COLO668 (cell line): ENCODE measurements at regions not wholly inside any gene's neighbourhood (a gene's known extent, or its start where the extent isn't known, plus 50 kb on each side); places are given as distances from the start of the nearest gene placed in this dataset.
A peak's percentile ranks its signal among the peaks of the same experiment; 100 is the strongest.

Experiments
- DNase-seq: peaks from one replicate; lab custom pipeline; 2025; ENCODE audit not compliant: unreplicated experiment; lab: John Stamatoyannopoulos, UW

- no peak for DNase-seq
These were observed 240.9 kb downstream of the ICOS start for GRCh38 chr2:204177251-204177976.

DNA sequence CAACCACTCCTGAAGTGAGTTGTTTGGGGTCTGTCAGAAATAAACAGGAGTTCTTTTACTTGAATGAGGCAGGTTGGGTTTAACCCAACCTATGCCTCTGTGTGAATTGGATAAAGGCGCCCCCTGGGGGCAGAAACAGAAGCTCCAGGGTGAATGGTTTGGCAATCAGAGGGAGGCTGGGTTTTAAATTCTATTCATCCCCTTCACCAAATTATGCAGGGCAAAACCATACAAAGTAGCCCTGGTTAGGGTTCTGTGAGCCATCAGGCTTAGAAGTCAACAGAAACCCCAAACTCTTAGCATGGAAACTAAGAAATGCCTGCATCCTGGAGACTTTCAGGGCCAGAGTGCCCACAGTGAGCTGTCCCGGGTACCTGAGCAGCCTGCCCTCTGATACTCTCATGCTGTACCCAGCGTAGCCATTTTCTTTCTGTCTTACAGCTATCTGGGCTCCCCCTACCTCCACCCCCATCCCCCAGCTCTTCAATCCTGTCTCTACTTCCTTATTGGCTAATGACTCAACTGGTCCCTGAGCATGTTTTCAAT lies 241.5 kb downstream of the ICOS start:
- peak; percentile 1 for DNase-seq

- no peak for DNase-seq
These were observed 244.1 kb downstream of the ICOS start for GRCh38 chr2:204180649-204181048.

DNA sequence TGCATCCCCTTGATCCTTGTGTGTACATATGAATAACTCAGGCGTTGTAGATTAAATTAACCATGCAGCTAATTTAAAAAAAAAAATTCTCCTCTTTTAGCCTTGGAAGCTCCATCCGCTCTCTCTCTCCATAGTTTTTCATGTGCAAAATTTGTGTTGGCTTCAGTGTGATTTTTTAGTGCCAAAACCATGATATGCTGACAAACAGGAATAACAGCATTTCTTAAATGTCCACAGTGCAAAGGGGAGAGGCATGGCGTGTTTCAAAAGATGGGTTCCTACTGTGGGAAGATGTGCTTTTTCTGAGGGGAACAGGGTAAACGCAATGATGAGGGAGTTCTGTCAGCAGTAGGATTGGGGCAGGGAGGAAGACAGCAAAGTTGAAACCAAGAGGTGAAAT lies 247.0 kb downstream of the ICOS start:
- DNase-seq = no peak

DNA sequence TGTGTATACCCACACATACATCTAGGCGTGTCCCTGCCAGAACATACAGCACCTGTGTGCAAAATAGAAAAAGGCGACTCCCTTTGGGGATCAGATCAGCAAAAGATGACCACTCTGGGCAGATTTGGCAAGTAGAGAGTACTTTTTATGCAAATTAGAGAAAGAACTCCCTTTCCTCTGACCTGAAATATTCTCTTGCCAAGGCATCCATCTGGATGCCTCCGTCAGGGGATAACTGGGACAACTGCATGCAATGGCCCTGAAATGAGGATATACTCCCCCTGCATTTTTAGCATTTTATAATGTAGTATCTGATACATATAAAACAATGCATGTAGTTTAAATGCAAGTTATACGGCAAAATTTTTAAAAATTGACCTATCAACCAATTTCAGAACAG lies 247.7 kb downstream of the ICOS start:
- no peak for DNase-seq

DNA sequence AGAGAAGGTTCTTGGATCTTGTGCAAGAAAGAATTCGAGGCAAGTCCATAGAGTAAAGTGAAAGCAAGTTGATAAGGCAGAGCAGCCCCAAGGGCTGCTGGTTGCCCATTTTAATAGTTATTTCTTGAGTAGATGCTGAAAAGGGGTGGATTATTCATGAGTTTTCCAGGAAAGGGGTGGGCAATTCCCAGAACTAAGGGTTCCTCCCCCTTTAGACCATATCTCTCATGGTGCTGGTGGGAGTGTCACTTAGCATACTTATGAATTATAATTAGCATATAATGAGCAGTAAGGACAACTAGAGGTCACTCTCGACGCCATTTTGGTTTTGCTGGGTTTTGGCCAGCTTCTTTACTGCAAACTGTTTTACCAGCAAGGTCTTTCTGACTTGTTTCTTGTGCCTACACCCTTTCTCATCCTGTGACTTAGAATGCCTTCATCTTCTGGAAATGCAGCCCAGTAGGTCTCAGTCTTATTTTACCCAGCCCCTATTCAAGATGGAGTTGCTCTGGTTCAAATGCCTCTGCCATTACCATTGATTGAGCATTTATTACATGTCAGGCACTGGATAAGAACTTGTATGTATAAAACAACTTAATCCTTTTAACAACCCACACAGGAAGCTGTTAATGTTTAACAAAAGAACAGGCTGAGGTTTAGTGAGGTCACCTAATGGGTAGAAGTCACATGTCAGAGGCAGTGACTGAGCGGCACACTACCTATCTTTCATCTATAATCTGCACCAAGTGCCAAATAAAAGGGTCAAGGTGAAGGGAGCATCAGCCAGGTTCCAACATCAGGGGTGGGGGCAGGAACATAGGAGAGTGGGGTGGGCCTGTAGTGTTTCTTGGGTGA lies 250.9 kb downstream of the ICOS start:
- DNase-seq = no peak

DNA sequence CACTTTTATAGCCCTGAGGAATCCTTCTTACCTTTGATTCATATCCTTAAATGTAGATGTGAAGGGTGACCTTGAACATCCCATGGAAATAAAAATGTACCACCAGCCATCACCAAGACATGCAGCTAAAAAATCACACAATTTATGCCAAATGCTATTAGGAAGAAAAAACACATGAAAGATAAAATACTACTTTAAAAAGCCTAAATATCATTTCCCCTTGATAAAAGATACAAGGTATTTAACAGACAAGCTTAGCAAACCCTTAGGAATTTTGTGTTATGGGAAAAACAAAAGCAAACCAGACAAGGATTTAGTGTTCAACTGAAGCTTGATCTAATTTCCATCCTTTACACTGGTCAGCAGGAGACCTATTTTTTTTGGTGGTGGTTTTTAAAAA lies 255.0 kb downstream of the ICOS start:
- DNase-seq = no peak

- no peak for DNase-seq
These were observed 258.9 kb downstream of the ICOS start for GRCh38 chr2:204195498-204195897.

DNA sequence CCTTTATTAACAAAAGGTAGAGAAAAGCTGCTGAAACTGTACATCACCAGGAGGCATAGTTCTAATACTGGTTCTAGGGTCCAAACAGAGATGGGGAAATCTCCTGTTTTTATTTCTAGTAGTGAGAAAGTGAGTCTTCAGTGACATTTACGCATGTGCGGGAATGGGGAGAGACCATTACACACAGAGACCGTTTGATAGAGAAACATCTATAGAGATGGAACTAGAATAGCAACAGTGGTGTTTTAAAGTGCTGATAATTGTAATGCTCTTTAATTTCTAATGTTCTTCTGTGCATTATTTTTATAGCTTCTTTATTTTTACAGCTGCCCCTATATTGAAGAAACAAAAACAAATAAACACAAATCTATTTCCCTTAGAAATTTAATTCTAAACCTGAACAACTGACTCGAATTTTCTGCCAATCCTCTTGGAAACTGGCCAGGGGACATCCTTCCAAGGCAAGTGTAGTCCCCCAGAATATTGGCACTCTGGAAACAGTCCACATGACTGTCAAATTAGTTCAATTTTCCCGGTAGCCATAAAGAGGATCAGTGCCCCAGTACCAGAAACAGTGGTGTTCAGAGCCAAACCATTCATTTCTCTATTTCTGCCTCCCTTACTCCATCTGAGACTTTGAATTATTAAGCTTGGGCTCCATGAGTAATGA lies 260.9 kb downstream of the ICOS start:
- DNase-seq = no peak

GRCh38 chr2:204199357-204199756 lies 262.8 kb downstream of the ICOS start:
- DNase-seq = no peak

DNA sequence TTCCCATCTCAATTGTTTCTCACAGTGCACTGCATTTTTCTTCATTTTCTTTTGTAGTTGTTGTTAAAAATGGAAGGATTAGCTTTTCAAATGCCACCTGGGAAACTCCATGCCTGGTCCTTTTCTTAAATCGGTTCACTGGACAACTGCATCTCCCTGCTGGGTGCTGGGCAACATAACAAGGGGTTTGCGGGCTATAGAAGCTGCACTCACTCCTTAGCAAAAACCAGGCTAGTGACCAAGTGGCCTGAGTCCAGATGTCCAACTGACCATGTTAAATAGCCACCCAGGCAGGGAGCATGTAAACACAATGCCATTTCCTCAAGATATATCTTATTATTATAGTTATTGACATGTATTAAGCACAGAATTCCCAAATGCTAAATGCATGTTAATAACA lies 264.9 kb downstream of the ICOS start:
- no peak for DNase-seq

DNA sequence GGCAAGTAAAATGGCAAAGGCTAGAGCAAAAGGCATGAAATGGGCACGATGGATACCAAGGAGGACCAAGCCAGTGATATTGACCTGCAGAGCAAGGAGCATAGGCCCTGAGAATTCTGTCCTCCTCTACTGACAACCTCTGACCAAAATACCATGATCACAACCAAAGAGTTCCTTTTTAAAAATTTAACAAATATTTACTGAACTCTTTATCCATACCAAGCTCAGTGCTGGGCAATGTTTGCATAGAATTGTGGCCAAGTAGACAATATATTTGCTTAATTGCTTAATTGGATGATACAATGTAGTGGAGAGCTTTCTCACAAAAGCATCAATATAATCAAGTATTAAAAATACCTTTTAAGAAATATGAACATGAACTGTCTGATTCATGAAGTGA lies 265.7 kb downstream of the ICOS start:
- DNase-seq = no peak

GRCh38 chr2:204203704-204204103 lies 267.1 kb downstream of the ICOS start:
- no peak for DNase-seq

DNA sequence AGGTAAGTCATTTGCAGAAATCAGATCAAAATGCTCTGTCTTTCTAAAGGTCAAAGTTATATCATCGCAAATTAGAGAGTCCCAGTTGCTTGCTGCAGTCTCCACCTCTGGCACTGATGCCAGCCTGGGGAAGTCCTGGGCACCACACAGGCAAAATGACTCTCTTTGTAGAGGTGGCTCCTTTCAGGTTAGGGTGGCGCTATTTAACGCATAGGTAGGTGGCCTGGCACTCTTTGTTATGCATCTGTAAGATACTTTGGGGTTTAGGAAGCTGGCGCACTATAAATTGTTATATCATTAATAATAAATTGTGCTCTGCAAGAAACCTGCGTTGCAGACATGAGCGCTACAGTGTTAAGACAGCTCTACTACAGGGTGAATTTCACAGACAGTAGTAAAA lies 268.5 kb downstream of the ICOS start:
- DNase-seq = no peak

DNA sequence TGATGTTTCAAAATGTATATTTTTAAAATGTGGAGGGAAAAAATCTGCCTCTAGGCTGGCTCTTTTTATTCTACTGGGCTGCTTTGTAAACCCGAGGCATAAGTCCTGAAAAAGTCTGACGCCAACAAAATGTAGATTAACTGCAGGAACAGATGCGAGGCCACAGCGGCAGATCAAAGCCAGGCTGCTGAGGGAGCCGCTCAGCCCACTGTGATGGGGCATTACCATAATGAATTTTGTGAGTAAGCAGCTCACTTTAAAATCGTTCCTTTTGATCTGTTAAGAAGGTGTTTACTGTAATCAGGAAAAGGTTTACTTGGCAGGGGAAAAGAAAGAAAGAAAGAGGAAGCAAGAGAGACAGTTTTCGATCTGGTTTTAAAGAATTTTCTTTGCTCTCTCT lies 269.0 kb downstream of the ICOS start:
- DNase-seq = no peak

DNA sequence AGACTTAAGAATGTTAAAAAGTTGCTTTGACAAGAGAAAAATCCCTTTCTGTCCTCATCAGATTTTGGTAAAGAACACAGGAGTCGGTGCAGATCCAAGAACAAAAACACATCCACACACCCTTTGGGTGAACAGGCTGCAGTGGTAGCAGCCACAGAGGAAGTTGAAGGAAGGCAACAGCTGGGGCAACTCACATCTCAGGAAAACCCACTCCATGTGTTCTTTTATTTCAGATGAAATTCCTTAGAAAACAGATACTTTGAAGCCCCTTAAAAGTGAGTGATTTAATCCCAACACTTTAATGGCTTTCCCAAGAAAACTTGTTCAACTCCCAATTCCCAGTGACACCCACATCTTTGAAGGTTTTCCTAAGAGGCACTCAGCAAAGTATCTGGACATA lies 271.3 kb downstream of the ICOS start:
- DNase-seq = no peak

GRCh38 chr2:204213588-204213987 lies 277.0 kb downstream of the ICOS start:
- DNase-seq = no peak

DNA sequence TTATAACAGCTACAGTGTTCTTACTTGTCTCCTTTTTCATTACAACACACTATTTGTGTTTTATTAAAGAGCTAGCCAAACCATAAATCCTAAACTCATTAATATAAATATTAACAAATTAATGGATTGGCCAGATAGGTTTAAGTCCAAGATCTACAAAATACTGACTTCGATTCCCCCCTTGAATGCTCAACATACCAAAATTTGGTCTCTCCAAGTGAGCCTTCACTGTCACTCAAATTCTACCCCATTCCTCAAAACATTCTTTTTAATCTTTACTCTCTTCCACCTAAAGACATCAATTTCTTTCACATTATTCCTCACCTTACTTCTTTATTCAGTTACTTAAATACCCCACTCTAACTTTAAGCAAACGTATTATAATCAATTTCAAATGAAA lies 281.5 kb downstream of the ICOS start:
- no peak for DNase-seq

- DNase-seq = no peak
These were observed 282.6 kb downstream of the ICOS start for GRCh38 chr2:204219196-204219595.

GRCh38 chr2:204220896-204221295 lies 284.3 kb downstream of the ICOS start:
- no peak for DNase-seq

- DNase-seq = no peak
These were observed 286.5 kb downstream of the ICOS start for GRCh38 chr2:204223046-204223445.

DNA sequence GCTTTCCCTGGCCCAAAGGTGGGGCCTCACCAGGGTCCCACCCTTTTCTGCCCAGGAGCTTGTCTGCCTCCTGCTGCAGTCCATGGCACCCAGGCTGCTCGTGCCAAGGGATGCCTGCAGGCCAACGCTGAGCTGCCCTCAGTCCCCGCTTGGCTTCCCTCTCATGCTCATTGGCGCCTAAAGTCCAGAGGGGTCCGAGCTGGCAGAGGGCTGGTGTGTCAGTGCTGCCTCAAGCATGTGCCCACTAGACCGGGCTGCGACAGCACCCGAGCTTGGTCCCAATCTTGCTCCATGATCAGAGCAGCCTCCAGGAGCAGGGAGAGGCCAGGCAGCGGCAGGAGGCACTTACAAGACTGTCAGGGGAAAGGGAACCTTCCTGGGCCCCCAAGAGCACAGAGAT lies 287.0 kb downstream of the ICOS start:
- no peak for DNase-seq
